ENCODE measurements at regions not wholly inside any gene's neighbourhood (a gene's known extent, or its start where the extent isn't known, plus 50 kb on each side); places are given as distances from the start of the nearest gene placed in this dataset.
"Not testable (repeated sequence)": the region's sequence is repeated elsewhere in the genome, so short reads cannot be mapped to it uniquely, and the experiment has no call there.

- DNase-seq (ENCODE audit: low spot score), result no peak
These were observed 326.8 kb upstream of the ARID1B start for GRCh38 chr6:156450421-156450820.

GRCh38 chr6:156449569-156449968 lies 327.6 kb upstream of the ARID1B start:
- DNase-seq (ENCODE audit: low spot score), result no peak

GRCh38 chr6:156449128-156449527 lies 328.1 kb upstream of the ARID1B start:
- DNase-seq (ENCODE audit: low spot score), result no peak

- no peak for DNase-seq (ENCODE audit: low spot score)
These were observed 328.6 kb upstream of the ARID1B start for GRCh38 chr6:156448579-156448978.

GRCh38 chr6:156440688-156441087 lies 336.5 kb upstream of the ARID1B start:
- DNase-seq (ENCODE audit: low spot score), result no peak

GRCh38 chr6:156438350-156438923 lies 338.7 kb upstream of the ARID1B start:
- no peak for DNase-seq (ENCODE audit: low spot score)

- no peak for DNase-seq (ENCODE audit: low spot score)
These were observed 339.9 kb upstream of the ARID1B start for GRCh38 chr6:156437121-156437879.

GRCh38 chr6:156434795-156435190 lies 342.4 kb upstream of the ARID1B start:
- DNase-seq (ENCODE audit: low spot score), result no peak

GRCh38 chr6:156434049-156434794 lies 343.0 kb upstream of the ARID1B start:
- DNase-seq (ENCODE audit: low spot score), result no peak

- DNase-seq (ENCODE audit: low spot score), result no peak
These were observed 344.6 kb upstream of the ARID1B start for GRCh38 chr6:156432543-156432942.

GRCh38 chr6:156430386-156430785 lies 346.8 kb upstream of the ARID1B start:
- DNase-seq (ENCODE audit: low spot score), result no peak

- DNase-seq (ENCODE audit: low spot score), result no peak
These were observed 349.8 kb upstream of the ARID1B start for GRCh38 chr6:156427345-156427744.

- DNase-seq (ENCODE audit: low spot score), result no peak
These were observed 351.7 kb upstream of the ARID1B start for GRCh38 chr6:156425359-156426020.

- no peak for DNase-seq (ENCODE audit: low spot score)
These were observed 353.3 kb upstream of the ARID1B start for GRCh38 chr6:156423829-156424228.

GRCh38 chr6:156423075-156423474 lies 354.1 kb upstream of the ARID1B start:
- DNase-seq (ENCODE audit: low spot score), result no peak

- DNase-seq (ENCODE audit: low spot score), result peak; percentile 22
These were observed 355.2 kb upstream of the ARID1B start for GRCh38 chr6:156421933-156422332.

GRCh38 chr6:156421301-156421700 lies 355.9 kb upstream of the ARID1B start:
- DNase-seq (ENCODE audit: low spot score), result not testable (repeated sequence)

GRCh38 chr6:156420172-156420993 lies 356.8 kb upstream of the ARID1B start:
- DNase-seq (ENCODE audit: low spot score), result no peak

- no peak for DNase-seq (ENCODE audit: low spot score)
These were observed 357.6 kb upstream of the ARID1B start for GRCh38 chr6:156419594-156419993.

GRCh38 chr6:156418253-156418652 lies 358.9 kb upstream of the ARID1B start:
- no peak for DNase-seq (ENCODE audit: low spot score)

GRCh38 chr6:156416391-156416790 lies 360.8 kb upstream of the ARID1B start:
- DNase-seq (ENCODE audit: low spot score), result no peak

GRCh38 chr6:156413154-156413553 lies 364.0 kb upstream of the ARID1B start:
- DNase-seq (ENCODE audit: low spot score), result no peak
